ENCODE measurements at regions not wholly inside any gene's neighbourhood (a gene's known extent, or its start where the extent isn't known, plus 50 kb on each side); places are given as distances from the start of the nearest gene placed in this dataset.

GRCh38 chr4:124990398-124990797, 277.9 kb upstream of the ANKRD50 start (continued):
- TF ChIP-seq RBBP5 (IDR thresholded peaks at IDR 0.05; ENCODE audit: borderline replicate concordance, insufficient read depth, low read length, poor library complexity, severe bottlenecking) (no peak), SNRNP70 (optimal IDR thresholded peaks at IDR 0.05; ENCODE audit: low read depth, low read length) (no peak), XRCC3 (IDR thresholded peaks at IDR 0.05) (no peak), ETS1 (conservative IDR thresholded peaks at IDR 0.05; ENCODE audit: control insufficient read depth, low read depth, low read length) (no peak), ZNF696 (CRISPR knock-in tag; conservative IDR thresholded peaks at IDR 0.05) (no peak), ZBED1 (IDR thresholded peaks at IDR 0.05) (no peak), ZNF324 (CRISPR knock-in tag; IDR thresholded peaks at IDR 0.05) (no peak), ZNF639 (CRISPR knock-in tag; conservative IDR thresholded peaks at IDR 0.05 in 1 of 2, IDR thresholded peaks at IDR 0.05 in 1 of 2) (no peak), KAT8 (IDR thresholded peaks at IDR 0.05; ENCODE audit: low read depth) (no peak), HINFP (tag; conservative IDR thresholded peaks at IDR 0.05; ENCODE audit: low read depth) (no peak)
